Activated B cell treated with CpG ODN at 0.5 μM for 24 hours (primary cell): ENCODE measurements at regions not wholly inside any gene's neighbourhood (a gene's known extent, or its start where the extent isn't known, plus 50 kb on each side); places are given as distances from the start of the nearest gene placed in this dataset.

ENCODE experiments used
- ATAC-seq: fragments of 200-7000 bp; cut with Tn5 transposase; one replicate; pipeline ENCODE4 v1.10.0; 2021; ENCODE audit warnings: low read depth, mild to moderate bottlenecking, moderate library complexity
- CTCF ChIA-PET: fragments of 350-600 bp; sonication (Branson Sonifier 250); formaldehyde crosslinking; loops from one replicate; lab custom pipeline; 2021; ENCODE audit warnings: antibody characterized with exemption; lab: Charles Lee
- POLR2A ChIA-PET: fragments of 350-600 bp; sonication (Branson Sonifier 250); formaldehyde crosslinking; loops from one replicate; lab custom pipeline; 2021; ENCODE audit warnings: antibody characterized with exemption; lab: Charles Lee
- DNase-seq: peaks from one replicate; pipeline ENCODE4 v3.0.0; 2022
- H3K27ac Mint-ChIP-seq: one replicate; pipeline ENCODE4 v1.8.0; 2020; ENCODE audit warnings: mixed read lengths
- H3K27me3 Mint-ChIP-seq: one replicate; pipeline ENCODE4 v1.8.0; 2021; ENCODE audit warnings: mixed read lengths
- H3K36me3 Mint-ChIP-seq: one replicate; pipeline ENCODE4 v1.8.0; 2021; ENCODE audit warnings: low read depth, mixed read lengths
- H3K4me1 Mint-ChIP-seq: one replicate; pipeline ENCODE4 v1.8.0; 2021; ENCODE audit warnings: mixed read lengths
- H3K4me3 Mint-ChIP-seq: one replicate; pipeline ENCODE4 v1.8.0; 2020; ENCODE audit warnings: mild to moderate bottlenecking, mixed read lengths
- H3K9me3 Mint-ChIP-seq: one replicate; pipeline ENCODE4 v1.8.0; 2020; ENCODE audit warnings: mixed read lengths
- CTCF ChIP-seq: fragments of 200-600 bp; IDR thresholded peaks from one replicate; pipeline ENCODE4 v1.8.0; 2022; ENCODE audit warnings: antibody characterized with exemption, mild to moderate bottlenecking
- intact Hi-C: fragments of 100-400 bp; cut with micrococcal nuclease; formaldehyde crosslinking; loops from one replicate; pipeline ENCODE4 v1.15.1; 2024

DNA sequence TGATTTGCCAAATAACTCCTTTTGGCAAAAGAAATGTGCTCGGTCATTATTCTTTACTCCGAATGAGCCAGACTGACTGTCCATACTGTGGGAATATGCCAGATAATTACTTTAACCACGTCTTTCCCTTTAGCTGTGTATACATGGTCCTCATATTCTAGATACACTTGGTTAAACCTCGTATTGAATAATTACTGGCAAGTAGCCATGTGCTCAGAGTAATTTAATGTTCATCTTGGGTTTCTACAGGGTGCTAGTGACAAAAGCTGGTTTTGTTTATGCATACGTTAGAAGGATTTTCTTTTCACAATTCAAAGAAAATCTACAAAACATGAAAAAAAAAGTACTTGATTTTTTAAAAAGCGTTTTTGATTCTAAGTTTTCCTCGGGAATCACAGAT, 540.3 kb downstream of the KCNJ2 start:
- POLR2A ChIA-PET: no interaction called here
- no peak for DNase-seq
- H3K9me3 Mint-ChIP-seq: no peaks in the 10 kb centered on the region
- TF ChIP-seq CTCF: no peak
- no peaks in the 10 kb centered on the region for H3K36me3 Mint-ChIP-seq
- H3K27ac Mint-ChIP-seq: no peak overlapping the region
- no peaks in the 10 kb centered on the region for H3K27me3 Mint-ChIP-seq
- intact Hi-C loops: no loop called here
- no peak for ATAC-seq
- no peak overlapping the region for H3K4me3 Mint-ChIP-seq
- CTCF ChIA-PET: no interaction called here
- H3K4me1 Mint-ChIP-seq: no peaks in the 10 kb centered on the region

DNA sequence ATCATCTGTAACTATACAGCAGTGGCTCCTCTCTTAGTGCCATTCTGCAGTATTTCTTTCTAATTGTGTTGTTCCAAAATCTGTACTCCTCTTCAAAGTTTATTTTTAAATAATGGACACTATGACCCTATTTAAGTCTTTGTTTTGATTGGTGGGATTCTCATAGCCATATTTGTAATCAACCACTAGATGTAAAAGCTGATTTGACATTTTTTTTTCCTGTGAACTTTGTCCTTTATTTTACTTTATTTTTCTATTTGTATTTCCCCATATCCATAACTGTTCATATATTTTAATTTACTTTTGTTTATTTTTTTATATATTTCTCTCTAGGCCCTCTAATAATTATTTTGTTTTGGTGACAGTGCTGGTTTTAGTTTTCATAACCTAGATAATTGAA, 544.4 kb downstream of the KCNJ2 start:
- Mint-ChIP-seq H3K4me1 (no peaks in the 10 kb centered on the region), H3K27ac (no peak overlapping the region)
- no peak for ATAC-seq

GRCh38 chr17:70716551-70716950, 547.2 kb downstream of the KCNJ2 start:
- ChIA-PET POLR2A (no interaction called here), CTCF (no interaction called here)
- DNase-seq (no peak), ATAC-seq (no peak)
- Mint-ChIP-seq H3K36me3 (no peaks in the 10 kb centered on the region), H3K27me3 (no peaks in the 10 kb centered on the region), H3K4me1 (no peaks in the 10 kb centered on the region), H3K27ac (no peak overlapping the region), H3K4me3 (no peak overlapping the region), H3K9me3 (peaks cover 3% of the 10 kb centered on the region)
- no peak for TF ChIP-seq CTCF
- intact Hi-C loops: no loop called here

More for the DNA sequence above, 544.4 kb downstream of the KCNJ2 start:
- ChIA-PET CTCF (no interaction called here), POLR2A (no interaction called here)
- intact Hi-C loops: no loop called here
- Mint-ChIP-seq H3K4me3 (no peak overlapping the region), H3K36me3 (no peaks in the 10 kb centered on the region), H3K9me3 (no peaks in the 10 kb centered on the region), H3K27me3 (no peaks in the 10 kb centered on the region)
- no peak for DNase-seq
- TF ChIP-seq CTCF: no peak

DNA sequence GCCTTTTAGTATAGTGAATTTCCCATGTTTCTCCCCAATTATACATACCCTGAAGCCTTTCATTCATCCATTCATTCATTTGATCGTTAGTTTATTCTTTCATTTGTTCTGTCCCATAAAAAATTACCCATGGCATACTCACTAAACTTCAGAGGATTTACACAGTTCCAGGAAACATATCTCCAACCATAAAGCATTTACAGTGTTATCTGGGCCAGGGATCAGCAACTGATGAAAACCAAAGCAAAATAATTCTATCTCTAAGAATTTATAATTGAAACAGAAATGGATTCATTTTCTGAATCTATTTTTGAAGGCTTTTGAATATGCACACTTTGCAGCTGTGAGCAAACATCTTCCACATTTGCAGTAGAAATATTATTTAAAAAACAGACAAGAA, 547.7 kb downstream of the KCNJ2 start:
- ChIA-PET POLR2A (no interaction called here), CTCF (no interaction called here)
- DNase-seq (no peak), ATAC-seq (no peak)
- H3K36me3 Mint-ChIP-seq: no peaks in the 10 kb centered on the region
- intact Hi-C loops: no loop called here
- no peak for TF ChIP-seq CTCF
- H3K27me3 Mint-ChIP-seq: no peaks in the 10 kb centered on the region
- no peaks in the 10 kb centered on the region for H3K4me1 Mint-ChIP-seq
- H3K27ac Mint-ChIP-seq: no peak overlapping the region
- no peak overlapping the region for H3K4me3 Mint-ChIP-seq
- peaks cover 3% of the 10 kb centered on the region for H3K9me3 Mint-ChIP-seq

DNA sequence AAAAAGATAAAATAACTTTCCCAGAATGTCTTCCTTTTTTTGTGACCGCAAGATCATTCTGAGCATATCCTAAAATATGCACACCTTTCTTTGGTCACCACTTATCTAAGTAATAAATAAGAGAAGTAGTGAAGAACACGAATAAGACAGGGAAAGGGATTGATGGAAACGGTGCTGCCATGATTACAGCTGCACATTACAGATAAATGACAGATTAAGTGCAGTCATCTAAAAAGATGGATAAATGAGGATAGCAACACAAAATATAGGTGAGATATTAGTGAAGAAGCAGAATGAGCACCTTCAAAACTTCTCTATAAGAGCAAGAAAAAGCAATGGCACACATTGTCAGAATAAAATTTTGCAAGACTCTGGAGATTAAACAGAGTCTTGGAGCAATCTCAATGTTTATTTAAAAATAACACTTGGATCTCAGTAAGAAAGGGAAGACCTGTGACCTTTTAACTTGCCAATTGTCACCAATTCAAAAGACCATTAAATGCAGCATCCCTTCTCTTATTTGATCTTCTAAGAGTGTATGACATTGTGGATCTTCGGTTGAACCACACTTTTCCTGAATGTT, 567.1 kb downstream of the KCNJ2 start:
- no peaks in the 10 kb centered on the region for H3K4me1 Mint-ChIP-seq
- no peak for TF ChIP-seq CTCF
- DNase-seq: no peak
- intact Hi-C loops: no loop called here
- CTCF ChIA-PET: no interaction called here
- H3K36me3 Mint-ChIP-seq: no peaks in the 10 kb centered on the region
- H3K27ac Mint-ChIP-seq: no peak overlapping the region
- H3K9me3 Mint-ChIP-seq: peaks cover 2% of the 10 kb centered on the region
- no peaks in the 10 kb centered on the region for H3K27me3 Mint-ChIP-seq
- ATAC-seq: no peak
- POLR2A ChIA-PET: no interaction called here
- H3K4me3 Mint-ChIP-seq: no peak overlapping the region
